Brain microvascular endothelial cell (primary cell): ENCODE measurements at regions not wholly inside any gene's neighbourhood (a gene's known extent, or its start where the extent isn't known, plus 50 kb on each side); places are given as distances from the start of the nearest gene placed in this dataset.

Experiments used
- DNase-seq: peaks from one replicate; pipeline ENCODE4 v3.0.0-alpha.2; 2020
- H3K27ac ChIP-seq: fragments of 250-450 bp; sonication (Bioruptor Pico); 2 replicates; pipeline ENCODE4 v1.5.1; 2020; ENCODE audit warnings: mild to moderate bottlenecking, moderate library complexity
- H3K27me3 ChIP-seq: fragments of 250-450 bp; sonication (Bioruptor Pico); replicated peaks from 2 replicates; pipeline ENCODE4 v1.5.1; 2020; ENCODE audit warnings: mild to moderate bottlenecking
- H3K36me3 ChIP-seq: fragments of 250-450 bp; sonication (Bioruptor Pico); replicated peaks from 2 replicates; pipeline ENCODE4 v1.5.1; 2020; ENCODE audit warnings: mild to moderate bottlenecking
- H3K4me3 ChIP-seq: 2 replicates; pipeline ENCODE4 v1.5.1; 2011; ENCODE audit warnings: low read depth, mild to moderate bottlenecking, control low read depth, low read length, moderate library complexity
- CTCF ChIP-seq: IDR thresholded peaks from 2 replicates; pipeline ENCODE4 v1.5.1; 2011; ENCODE audit warnings: low read depth, mild to moderate bottlenecking, moderate library complexity, low read length, control low read depth, inconsistent platforms; ENCODE audit errors: missing control alignments
- in situ Hi-C: cut with HindIII; loops from 2 replicates; pipeline ENCODE4 v1.10.0; 2017; ENCODE audit warnings: low sequenced_read_pairs, low pct_ligation_motif_present

- TF ChIP-seq CTCF = no peak
- no peak for DNase-seq
- no peak overlapping the region for H3K27ac ChIP-seq
- H3K36me3 ChIP-seq = no peaks in the 10 kb centered on the region
- in situ Hi-C loops = no loop called here
- H3K27me3 ChIP-seq = no peaks in the 10 kb centered on the region
- no peak overlapping the region for H3K4me3 ChIP-seq
Measured at GRCh38 chr4:106704253-106704870, 331.8 kb downstream of the DKK2 start.

GRCh38 chr4:106700321-106700720 lies 331.7 kb upstream of the GIMD1 start:
- in situ Hi-C loops = no loop called here
- Histone ChIP-seq H3K27ac (no peak overlapping the region), H3K4me3 (no peak overlapping the region), H3K27me3 (no peaks in the 10 kb centered on the region), H3K36me3 (no peaks in the 10 kb centered on the region)
- DNase-seq = no peak
- TF ChIP-seq CTCF = no peak

GRCh38 chr4:106698621-106699195 lies 330.1 kb upstream of the GIMD1 start:
- in situ Hi-C loops = no loop called here

GRCh38 chr4:106695501-106696262 lies 327.1 kb upstream of the GIMD1 start:
- in situ Hi-C loops = no loop called here
- no peak for DNase-seq
- TF ChIP-seq CTCF = no peak

More at GRCh38 chr4:106698621-106699195, 330.1 kb upstream of the GIMD1 start:
- no peak for DNase-seq
- Histone ChIP-seq H3K4me3 (no peak overlapping the region), H3K27me3 (no peaks in the 10 kb centered on the region), H3K36me3 (no peaks in the 10 kb centered on the region), H3K27ac (no peak overlapping the region)
- no peak for TF ChIP-seq CTCF

GRCh38 chr4:106694232-106694631 lies 325.7 kb upstream of the GIMD1 start:
- Histone ChIP-seq H3K4me3 (no peak overlapping the region), H3K36me3 (no peaks in the 10 kb centered on the region), H3K27ac (no peak overlapping the region), H3K27me3 (no peaks in the 10 kb centered on the region)
- in situ Hi-C loops = no loop called here
- TF ChIP-seq CTCF = no peak
- DNase-seq = no peak

More at GRCh38 chr4:106695501-106696262, 327.1 kb upstream of the GIMD1 start:
- no peaks in the 10 kb centered on the region for H3K27me3 ChIP-seq
- no peak overlapping the region for H3K4me3 ChIP-seq
- H3K27ac ChIP-seq = no peak overlapping the region
- H3K36me3 ChIP-seq = no peaks in the 10 kb centered on the region
